NCI-H526 treated with DMSO at 0.1 percent for 48 hours (cell line): ENCODE measurements at regions not wholly inside any gene's neighbourhood (a gene's known extent, or its start where the extent isn't known, plus 50 kb on each side); places are given as distances from the start of the nearest gene placed in this dataset.

ENCODE experiments used
- DNase-seq: peaks from one replicate; lab custom pipeline; 2025; lab: John Stamatoyannopoulos, UW

DNA sequence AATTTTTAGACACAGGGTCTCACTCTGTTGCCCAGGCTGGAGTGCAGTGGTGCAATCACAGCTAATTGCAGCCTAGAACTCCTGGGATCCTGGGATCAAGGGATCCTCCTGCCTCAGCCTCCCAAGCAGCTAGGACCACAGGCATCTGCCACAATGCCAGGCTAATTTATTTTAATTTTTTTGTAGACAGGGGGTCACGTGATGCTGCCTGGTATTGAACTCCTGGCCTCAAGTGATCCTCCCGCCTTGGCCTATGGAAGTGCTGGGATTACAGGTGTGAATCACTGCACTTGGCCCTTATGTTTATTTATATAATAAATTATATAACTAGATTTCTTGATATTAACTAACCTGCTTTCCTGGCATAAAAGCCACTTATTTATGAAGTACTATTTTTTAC lies 1081.7 kb upstream of the FANCL start:
- no peak for DNase-seq

- DNase-seq = no peak
These were observed 1080.9 kb upstream of the FANCL start for GRCh38 chr2:59322005-59322404.

DNA sequence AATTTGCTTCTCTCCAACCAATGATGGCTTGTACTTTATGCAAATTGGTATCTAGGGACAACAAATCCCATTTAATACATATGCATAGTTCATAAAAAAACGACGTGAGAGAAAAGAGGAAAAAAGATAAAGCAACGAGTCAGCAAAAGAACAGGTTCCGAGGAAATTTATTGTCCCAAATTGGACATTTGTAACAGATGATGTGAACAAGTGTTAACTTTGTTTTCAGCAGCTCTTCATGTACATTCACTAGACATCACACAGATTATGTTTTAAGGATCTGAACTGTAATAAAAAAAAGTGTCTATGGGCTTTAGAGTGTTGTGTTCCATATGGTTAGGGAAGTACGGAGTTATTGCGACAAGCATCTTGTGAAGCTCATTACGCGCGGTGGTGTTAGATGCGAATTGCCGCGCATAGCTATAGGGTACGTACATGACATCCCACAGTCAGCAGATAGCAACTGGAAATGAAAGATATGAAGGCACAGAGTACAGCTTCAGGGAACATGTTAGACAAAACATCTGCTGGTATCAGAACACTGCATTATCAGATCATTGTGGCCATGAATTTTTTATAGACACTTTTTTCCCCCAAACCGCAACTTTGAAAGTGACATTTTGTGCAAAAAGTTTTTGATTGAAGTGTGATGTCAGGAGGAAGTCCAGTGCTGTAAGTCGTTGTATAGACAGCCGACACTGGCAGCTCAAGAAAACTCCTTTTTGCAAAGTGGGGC lies 1073.1 kb upstream of the FANCL start:
- peak; percentile 46 for DNase-seq

DNA sequence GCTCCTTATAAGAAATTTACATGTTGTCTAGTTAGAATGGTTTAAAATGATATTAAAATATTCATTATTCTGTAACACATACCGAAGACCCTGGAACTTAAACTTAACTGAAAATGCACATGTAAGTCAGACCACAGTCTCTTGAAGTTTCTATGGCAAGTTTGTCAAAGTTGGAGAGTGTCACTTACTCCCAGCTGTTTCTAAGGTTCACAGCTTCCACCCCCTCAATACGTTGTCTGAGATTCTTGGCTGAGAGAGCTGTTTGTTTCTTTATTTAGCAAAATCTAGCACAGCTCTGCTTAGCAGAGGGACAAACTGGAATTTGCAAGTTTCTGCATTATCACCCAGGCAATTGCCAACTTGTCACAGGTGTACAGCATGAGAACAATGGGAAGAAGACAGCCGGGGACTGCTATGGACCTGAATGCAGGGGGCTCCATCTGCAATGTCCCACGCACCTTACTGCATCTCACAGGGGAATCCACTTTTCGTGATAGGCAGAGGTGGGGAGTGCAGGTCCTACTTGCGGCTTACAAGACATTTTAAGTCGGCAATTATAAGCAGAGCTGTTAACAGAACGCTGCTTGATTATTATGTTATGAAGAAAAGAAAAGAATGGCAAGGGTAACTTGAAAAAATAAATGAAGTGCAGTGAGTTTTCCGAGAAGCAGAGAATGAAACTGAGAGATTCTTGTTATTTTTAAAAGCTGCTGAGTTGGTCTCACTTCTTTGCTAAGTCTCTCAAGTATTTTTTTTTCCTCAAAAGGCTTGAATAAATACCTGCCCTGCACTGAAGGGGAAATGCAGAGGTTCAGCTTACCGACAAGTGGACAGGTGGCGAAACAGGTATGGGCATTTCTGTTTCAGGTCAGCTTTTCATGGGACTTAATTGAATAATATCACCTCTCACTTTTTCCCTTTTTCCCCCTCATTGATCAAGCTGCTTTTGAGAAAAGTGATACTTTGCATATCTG lies 1072.1 kb upstream of the FANCL start:
- peak; percentile 68 for DNase-seq

- DNase-seq = no peak
These were observed 1070.9 kb upstream of the FANCL start for GRCh38 chr2:59312029-59312428.

- DNase-seq = no peak
These were observed 1067.0 kb upstream of the FANCL start for GRCh38 chr2:59308108-59308507.

GRCh38 chr2:59307196-59307595 lies 1066.1 kb upstream of the FANCL start:
- no peak for DNase-seq

DNA sequence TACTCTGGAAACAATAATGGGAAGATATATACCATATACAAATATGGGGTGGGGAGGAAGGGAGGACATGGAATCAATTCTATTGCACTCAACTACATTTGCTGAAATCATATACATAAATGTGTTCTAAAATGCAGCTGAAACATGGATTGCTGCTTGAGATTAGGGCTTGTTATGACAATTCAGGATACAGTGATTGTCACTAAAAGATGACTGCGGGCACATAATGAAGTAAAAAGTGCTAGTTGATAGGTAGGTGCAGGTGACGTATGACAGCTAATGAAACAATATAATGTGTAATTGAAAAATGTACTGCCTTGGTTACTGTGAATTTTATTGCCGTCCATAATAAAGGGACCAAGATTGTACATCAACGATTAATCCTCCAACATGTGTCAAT lies 1062.1 kb upstream of the FANCL start:
- no peak for DNase-seq

DNA sequence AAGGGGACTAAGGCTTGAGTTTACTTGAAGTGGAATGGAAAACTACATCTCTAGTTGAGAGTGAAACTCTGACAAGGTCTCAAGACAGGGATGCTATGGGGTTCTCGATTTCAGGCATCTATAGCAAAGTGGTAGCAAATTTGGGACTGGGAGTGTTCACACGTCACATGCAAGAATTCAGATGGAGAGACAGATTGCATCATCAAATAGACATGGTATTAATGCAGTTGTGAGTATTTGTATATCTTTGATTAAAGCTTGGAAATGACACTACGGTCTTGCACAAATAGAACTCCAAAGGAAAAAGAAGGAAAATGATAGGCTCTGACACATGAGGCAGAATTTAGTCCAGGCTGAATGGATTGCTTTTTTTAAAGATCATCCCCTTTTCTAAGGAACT lies 1061.6 kb upstream of the FANCL start:
- DNase-seq = no peak

- DNase-seq = peak; percentile 62
These were observed 1060.6 kb upstream of the FANCL start for GRCh38 chr2:59301466-59302402.

GRCh38 chr2:59297816-59298215 lies 1056.7 kb upstream of the FANCL start:
- no peak for DNase-seq

DNA sequence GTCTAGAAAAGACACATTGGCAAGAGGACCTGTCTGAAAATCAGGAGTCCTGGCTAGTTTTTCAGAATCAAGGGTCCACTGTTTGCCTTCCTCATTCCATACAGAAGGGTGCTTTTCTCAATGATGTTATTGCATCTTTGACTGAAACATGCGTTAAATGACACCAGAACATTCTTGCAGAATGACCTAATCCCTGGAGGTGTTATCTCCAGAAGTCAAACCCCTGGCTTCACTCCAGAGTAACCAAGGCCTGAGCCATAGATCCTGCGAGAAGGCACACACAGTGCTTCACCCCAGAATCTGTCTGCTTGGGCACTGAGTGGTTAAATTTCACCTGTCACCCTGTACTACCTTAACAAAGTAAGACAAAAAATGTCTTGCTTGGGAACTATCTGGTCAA lies 1055.2 kb upstream of the FANCL start:
- no peak for DNase-seq

- DNase-seq = no peak
These were observed 1054.5 kb upstream of the FANCL start for GRCh38 chr2:59295524-59296162.

DNA sequence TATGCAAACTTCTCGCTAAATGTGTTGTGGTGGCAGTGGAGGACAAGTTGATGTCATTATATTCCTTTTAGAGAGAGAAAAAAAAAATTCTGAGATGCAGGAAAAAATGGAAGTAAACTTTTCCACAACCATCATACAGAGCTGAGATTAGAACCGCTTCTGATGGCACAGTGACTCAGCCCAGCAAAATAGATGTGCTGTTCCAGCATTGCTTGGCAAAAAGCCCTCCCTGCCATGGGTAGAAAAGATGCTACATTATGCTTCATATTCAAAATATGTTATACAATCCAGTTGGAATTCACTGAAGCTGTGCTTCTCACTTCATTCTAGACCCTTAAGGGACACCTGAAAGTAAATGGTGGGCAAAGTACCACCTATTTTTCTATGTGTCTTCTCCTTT lies 1047.6 kb upstream of the FANCL start:
- no peak for DNase-seq

- peak; percentile 53 for DNase-seq
These were observed 1041.4 kb upstream of the FANCL start for GRCh38 chr2:59282374-59283057.

GRCh38 chr2:59277671-59278070 lies 1036.5 kb upstream of the FANCL start:
- no peak for DNase-seq

DNA sequence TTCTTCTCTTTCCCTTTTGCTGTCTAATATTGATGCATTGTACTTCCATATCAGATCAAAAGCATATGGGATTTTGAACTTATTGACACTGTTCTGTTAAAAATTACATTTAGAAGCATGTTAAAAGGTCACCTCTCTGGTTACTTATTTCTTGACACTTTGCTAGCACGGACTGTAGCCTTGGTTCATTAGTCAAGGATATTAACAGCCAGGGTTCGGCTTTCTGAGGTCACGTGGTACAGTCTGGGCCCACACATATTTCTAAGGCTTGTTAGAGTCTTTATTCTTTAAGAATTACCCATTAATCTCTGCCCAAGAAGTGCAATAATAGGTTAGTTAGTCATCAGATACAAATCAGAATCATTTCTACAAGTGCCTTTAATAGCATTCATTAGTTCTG lies 1035.8 kb upstream of the FANCL start:
- no peak for DNase-seq

GRCh38 chr2:59276033-59276432 lies 1034.9 kb upstream of the FANCL start:
- DNase-seq = no peak

DNA sequence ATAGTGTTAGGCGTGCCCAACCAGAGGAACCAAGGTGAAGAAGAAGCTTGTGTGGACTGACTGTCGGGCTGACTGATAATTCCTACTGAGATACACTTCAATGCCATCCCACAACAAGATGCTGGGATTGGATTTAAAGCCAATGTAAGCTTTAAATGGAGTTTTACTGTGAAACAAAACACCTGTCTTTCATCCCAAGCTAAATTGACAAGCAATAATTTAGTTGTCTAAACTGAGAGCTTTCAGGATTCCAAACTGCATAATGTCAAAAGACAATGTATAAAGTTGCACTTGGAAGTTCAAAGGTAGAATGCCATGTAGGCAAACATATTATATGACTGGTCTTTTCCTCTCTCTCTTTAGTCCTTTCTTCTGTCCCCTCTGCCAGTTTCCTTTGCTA lies 1025.3 kb upstream of the FANCL start:
- DNase-seq = no peak

GRCh38 chr2:59259913-59260312 lies 1018.8 kb upstream of the FANCL start:
- DNase-seq = no peak

DNA sequence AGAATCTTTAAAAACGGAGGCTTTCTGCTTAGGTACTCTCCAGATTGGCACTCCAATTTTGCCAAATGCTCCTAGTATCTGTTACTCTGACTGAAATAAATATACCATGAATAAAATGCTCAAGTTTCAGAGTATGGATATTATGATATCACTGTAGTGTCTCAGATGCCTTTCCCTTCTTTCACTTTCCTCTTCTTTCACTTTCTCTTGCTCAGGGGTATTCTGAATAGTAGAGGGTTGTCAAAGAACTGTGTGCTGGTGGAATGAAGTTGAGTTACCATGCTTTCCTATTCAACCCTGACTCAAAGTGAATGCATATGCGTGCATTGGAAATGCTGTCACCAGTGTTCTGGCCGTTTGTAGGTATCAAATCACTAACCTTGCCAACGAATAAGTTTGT lies 1015.2 kb upstream of the FANCL start:
- no peak for DNase-seq
